Nephron progenitor cell (in vitro differentiated cells): ENCODE measurements at regions not wholly inside any gene's neighbourhood (a gene's known extent, or its start where the extent isn't known, plus 50 kb on each side); places are given as distances from the start of the nearest gene placed in this dataset.

Source experiments
- DNase-seq: peaks from one replicate; pipeline ENCODE4 v3.0.0; 2021
- H3K27ac Mint-ChIP-seq: 2 replicates; pipeline ENCODE4 v1.8.0; 2021; ENCODE audit warnings: mild to moderate bottlenecking, moderate library complexity, mixed read lengths
- H3K27me3 Mint-ChIP-seq: 2 replicates; pipeline ENCODE4 v1.8.0; 2021; ENCODE audit warnings: mild to moderate bottlenecking, low read depth, mixed read lengths; ENCODE audit not compliant: poor library complexity
- H3K36me3 Mint-ChIP-seq: 2 replicates; pipeline ENCODE4 v1.8.0; 2021; ENCODE audit warnings: low read depth, mixed read lengths
- H3K4me1 Mint-ChIP-seq: 2 replicates; pipeline ENCODE4 v1.8.0; 2021; ENCODE audit warnings: mixed read lengths
- H3K4me3 Mint-ChIP-seq: 2 replicates; pipeline ENCODE4 v1.8.0; 2021; ENCODE audit warnings: mild to moderate bottlenecking, moderate library complexity, mixed read lengths
- H3K9me3 Mint-ChIP-seq: 2 replicates; pipeline ENCODE4 v1.8.0; 2021; ENCODE audit warnings: mild to moderate bottlenecking, moderate library complexity, mixed read lengths
- CTCF ChIP-seq: fragments of 200-600 bp; sonication (generic); IDR thresholded peaks from 2 replicates; pipeline ENCODE4 v1.5.0; 2021; ENCODE audit warnings: antibody characterized with exemption

- no peaks in the 10 kb centered on the region for H3K27me3 Mint-ChIP-seq
- peaks cover 25% of the 10 kb centered on the region for H3K36me3 Mint-ChIP-seq
- DNase-seq = no peak
- H3K4me1 Mint-ChIP-seq = peaks cover 14% of the 10 kb centered on the region
- H3K9me3 Mint-ChIP-seq = peaks cover 43% of the 10 kb centered on the region
- no peak overlapping the region for H3K4me3 Mint-ChIP-seq
- TF ChIP-seq CTCF = no peak
- peak overlapping the region; percentile 2 for H3K27ac Mint-ChIP-seq
Measured at GRCh38 chr6:139556532-139556931, 182.1 kb upstream of the CITED2 start.

DNA sequence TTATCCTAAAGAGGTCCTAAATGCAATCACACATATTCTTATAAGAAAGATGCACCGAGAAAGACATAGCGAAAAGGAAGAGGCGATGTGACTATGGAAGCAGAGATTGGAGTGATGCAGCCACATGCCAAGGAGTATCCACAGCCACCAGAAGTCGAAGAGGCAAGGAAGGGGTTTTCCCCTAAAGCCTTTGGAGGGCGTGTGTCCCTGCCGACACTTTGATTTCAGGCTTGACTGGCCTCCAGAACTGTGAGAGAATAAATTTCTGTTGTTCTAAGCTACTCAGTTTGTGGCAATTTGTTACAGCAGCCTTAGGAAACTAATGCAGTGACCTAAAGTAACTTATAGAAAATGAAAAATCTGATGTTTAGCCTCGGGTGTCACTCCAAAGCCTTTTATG lies 179.5 kb upstream of the CITED2 start:
- TF ChIP-seq CTCF = no peak
- no peak for DNase-seq
- Mint-ChIP-seq H3K4me1 (peaks cover 28% of the 10 kb centered on the region), H3K27ac (peak overlapping the region; percentile 4), H3K4me3 (no peak overlapping the region), H3K9me3 (peaks cover 19% of the 10 kb centered on the region), H3K27me3 (no peaks in the 10 kb centered on the region), H3K36me3 (peaks cover 9% of the 10 kb centered on the region)

DNA sequence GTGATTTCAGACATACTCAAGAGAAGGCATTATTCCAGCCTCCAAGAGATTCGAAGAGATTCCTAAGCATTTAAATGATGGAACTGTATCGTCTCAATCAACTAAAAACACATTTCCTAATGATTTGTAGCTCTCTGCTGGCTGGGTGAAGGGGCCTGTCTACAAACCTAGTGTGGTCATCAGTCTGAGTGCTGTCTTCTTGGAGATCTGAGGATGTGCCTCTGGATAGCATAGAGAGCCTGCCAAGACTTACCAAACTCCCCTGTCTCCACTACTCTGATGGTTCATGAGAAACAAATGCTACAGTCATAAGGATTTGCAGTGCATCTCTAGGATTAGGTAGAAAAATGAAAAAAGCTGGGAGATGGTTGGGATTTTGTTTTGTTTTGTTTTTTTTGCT lies 176.9 kb upstream of the CITED2 start:
- Mint-ChIP-seq H3K36me3 (peaks cover 4% of the 10 kb centered on the region), H3K27ac (peak overlapping the region; percentile 66), H3K4me3 (no peak overlapping the region), H3K27me3 (no peaks in the 10 kb centered on the region), H3K4me1 (peaks cover 46% of the 10 kb centered on the region), H3K9me3 (peaks cover 14% of the 10 kb centered on the region)
- no peak for TF ChIP-seq CTCF
- no peak for DNase-seq

GRCh38 chr6:139550361-139550760 lies 175.9 kb upstream of the CITED2 start:
- Mint-ChIP-seq H3K4me1 (peaks cover 56% of the 10 kb centered on the region), H3K9me3 (peaks cover 14% of the 10 kb centered on the region), H3K27me3 (no peaks in the 10 kb centered on the region), H3K36me3 (peaks cover 4% of the 10 kb centered on the region), H3K27ac (peak overlapping the region; percentile 38), H3K4me3 (no peak overlapping the region)
- no peak for DNase-seq
- no peak for TF ChIP-seq CTCF

DNA sequence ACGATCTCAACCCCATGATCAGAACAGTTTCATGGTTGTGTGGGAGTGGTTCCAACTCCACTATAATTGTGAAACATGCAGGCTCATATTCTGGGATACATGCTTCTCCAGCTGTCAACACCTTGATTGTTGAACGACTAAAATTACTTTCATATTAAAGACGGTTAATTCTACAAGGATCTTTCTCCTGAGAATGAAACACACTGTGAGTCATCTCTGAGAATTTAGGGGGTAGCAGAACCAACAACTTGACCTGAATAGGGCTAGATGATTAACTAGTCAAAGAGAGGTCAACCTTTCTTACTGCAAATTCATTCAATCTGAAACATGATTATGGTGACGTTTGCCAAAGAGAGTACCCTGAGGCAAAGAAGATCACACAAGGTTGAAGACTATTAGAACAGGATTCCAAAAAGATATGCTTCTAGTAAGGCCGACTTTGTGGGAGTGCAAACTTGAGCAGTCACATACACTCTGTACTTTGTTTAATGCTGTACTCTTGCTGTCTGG lies 175.2 kb upstream of the CITED2 start:
- H3K4me1 Mint-ChIP-seq = peaks cover 59% of the 10 kb centered on the region
- DNase-seq = no peak

More for the DNA sequence above, 175.2 kb upstream of the CITED2 start:
- Mint-ChIP-seq H3K36me3 (peaks cover 4% of the 10 kb centered on the region), H3K27ac (no peak overlapping the region), H3K9me3 (peaks cover 14% of the 10 kb centered on the region), H3K4me3 (no peak overlapping the region), H3K27me3 (no peaks in the 10 kb centered on the region)
- no peak for TF ChIP-seq CTCF
